GM19043 (cell line): ENCODE measurements at regions not wholly inside any gene's neighbourhood (a gene's known extent, or its start where the extent isn't known, plus 50 kb on each side); places are given as distances from the start of the nearest gene placed in this dataset.

Source experiments
- ATAC-seq: cut with Tn5 transposase; IDR thresholded peaks from one replicate; pipeline ENCODE4 v1.9.1; 2021; ENCODE audit warnings: low read depth; ENCODE audit not compliant: unreplicated experiment

- ATAC-seq: no peak
These were observed 278.8 kb downstream of the TNS1 start for GRCh38 chr2:217723981-217724380.

DNA sequence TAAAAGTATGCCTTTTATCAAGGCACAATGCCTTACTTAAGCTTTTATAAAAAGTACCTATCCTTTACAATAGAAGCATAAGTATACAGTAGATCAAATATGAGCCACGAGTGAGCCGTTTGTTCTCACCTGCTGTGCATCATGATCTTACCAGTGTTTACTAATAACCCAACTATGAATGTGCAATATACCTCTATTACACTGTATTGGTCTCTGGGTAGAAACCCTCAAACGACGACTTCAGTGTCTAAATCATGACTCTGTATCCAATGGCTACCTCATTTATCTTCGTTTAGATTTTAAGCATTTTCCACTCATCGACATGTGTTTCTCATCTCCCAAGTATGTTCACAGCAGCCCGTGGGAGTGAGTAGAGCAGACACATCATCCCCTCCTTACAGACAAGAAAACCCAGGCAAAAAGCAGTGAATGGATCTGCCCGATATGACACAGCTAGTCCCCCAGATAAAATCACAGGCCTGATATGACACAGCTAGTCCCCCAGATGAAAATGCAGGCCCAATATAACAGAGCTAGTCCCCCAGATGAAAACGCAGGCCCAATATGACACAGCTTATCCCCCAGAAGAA, 279.8 kb downstream of the TNS1 start:
- no peak for ATAC-seq

DNA sequence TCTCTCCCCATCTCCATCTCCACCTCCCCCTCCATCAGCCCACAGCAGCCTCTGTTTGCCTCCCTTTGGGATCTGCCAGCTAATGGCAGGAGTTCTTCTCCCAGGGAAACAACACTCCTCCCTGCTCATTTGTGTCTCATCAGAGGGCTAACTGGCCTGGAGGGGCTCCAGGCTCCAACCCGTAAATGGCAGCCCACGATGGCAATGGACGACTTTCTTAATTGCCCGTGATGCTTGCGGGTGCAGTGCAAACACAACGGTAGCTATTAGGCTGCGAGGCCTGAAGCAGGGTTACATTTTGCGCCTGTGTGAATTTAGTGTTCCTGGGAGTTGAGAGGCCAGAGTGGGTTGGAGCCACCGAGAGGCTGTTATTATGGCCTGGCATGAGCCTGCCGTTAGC, 285.1 kb downstream of the TNS1 start:
- no peak for ATAC-seq

GRCh38 chr2:217715484-217715883, 287.3 kb downstream of the TNS1 start:
- no peak for ATAC-seq

DNA sequence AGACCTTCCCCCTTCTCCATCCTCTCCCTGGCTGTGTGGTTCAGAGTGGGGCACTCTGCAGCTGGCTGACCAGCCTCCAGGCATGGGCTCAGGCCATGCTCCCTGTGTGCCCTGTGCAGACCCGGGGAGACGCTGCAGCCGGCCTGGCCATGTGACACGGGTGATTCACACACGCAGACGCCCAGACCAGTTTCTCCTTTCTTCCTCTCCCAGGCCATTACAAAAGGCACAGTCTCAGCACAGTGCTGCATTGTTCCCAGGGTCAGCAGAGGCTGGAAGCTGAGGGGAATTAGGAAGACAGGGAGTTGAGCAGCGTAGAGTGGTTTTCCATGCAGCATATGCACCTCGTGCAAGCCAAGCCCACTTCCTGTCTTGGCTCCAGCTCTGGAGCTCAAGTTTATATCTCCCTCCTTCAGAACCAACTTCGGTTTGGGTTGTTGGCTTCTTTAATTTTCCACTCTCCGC, 288.5 kb downstream of the TNS1 start:
- ATAC-seq: no peak

DNA sequence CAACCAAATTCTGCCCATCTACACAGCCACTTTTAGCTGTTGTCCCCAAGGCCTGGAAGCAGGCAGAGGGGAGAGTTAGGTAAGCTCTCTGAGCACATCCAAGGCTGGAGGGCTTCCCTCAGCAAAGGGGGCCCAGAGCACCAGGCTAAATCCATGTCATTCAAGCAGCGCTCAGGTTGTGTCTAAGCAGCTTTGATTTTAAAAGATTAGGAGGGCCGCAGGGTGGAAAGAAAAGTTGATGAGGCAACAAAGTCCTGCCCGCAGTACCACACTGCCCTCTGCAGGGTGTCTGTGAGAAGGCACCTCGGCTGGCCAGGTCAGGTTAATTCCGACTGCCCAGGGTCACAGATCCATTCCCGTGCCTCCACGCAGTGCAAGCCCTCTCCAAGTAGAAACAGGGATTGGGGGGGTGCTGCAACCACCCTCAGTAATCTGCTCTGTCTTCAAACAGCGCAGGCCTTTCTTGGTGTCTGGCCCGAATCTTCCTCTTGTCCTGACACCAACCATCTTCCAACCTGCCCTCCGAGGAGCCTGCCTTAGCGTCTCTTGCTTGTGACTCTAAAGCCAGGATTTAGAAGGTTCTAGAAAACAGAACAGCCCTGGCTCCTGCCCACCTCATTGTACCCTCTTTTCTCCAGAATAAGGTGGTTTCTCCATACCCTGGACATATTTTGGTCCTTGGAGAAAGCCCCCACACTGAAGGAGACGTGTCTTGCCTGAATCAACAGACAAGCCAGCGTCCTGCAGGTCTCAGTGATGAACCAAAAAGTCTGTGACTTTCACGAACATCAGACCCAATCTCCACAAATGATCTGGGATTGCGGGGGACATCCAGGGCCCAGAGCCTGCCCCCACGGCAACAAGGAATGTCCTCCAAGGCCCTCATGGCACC, 289.2 kb downstream of the TNS1 start:
- no peak for ATAC-seq

GRCh38 chr2:217712431-217712830, 290.4 kb downstream of the TNS1 start:
- ATAC-seq: no peak

DNA sequence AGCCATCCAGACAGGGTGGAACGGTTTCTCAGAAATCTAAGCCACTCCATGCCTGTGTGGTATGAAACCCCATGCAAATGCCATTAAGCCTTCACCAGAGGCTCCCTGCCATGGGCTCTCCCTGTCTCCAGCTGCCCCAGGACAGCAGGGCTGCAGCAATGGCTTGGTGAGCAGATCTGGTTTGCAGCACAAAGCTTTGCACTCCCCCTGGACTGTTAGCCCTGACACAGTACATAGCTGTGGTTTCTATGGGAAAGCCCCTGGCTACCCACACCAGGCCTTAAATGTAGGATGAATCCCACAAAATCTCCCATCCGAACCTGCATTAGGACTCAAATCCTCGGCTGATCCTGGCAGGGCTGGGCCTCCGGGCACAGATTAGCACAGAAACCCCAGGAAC, 291.6 kb downstream of the TNS1 start:
- no peak for ATAC-seq

- ATAC-seq: no peak
These were observed 292.5 kb downstream of the TNS1 start for GRCh38 chr2:217710211-217710765.

GRCh38 chr2:217709478-217710210, 293.2 kb downstream of the TNS1 start:
- ATAC-seq: no peak

DNA sequence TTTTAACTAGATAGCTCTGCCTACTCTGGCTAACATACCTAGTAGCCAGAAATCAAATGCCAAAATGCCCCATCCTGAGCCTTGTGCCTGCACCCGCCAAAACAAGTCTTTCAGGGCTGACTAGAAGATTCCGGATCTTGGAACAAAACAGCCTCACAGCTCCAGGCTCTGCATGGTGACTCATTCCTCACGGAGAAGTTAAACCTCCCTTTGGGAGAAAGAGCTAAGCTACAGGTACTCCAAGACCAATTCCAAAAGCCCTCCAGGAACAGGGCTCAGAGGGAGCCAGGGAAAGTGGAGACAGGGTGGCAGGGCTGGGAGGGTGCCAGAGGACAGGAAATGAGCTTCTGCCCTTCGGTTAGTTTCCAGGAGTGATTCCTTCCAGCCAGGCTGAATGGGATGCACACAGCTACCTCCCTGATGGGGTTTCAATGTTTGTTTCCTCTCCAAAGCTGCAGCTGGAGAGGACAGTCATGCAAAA, 295.6 kb downstream of the TNS1 start:
- ATAC-seq: no peak

- no peak for ATAC-seq
These were observed 296.3 kb downstream of the TNS1 start for GRCh38 chr2:217706513-217706912.

DNA sequence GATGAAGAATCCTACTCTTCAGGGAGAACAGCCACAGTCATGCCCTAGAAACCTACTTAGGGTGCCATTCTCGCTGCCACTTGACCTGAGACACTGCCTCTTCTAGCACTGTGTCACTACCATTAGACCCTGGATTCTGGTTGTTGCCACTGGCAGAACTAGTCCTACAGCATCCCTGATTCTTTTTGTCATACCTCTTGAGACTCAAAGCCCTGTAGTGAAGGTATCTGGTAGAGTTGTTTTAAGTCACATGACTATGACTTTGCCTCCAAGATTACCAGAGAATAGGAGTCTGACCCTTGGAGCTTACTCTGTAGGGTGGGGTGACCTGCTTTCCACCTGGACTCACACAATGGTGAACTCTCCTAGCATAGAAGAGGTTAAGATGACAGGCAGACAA, 296.7 kb downstream of the TNS1 start:
- ATAC-seq: no peak

GRCh38 chr2:217705461-217705860, 297.3 kb downstream of the TNS1 start:
- no peak for ATAC-seq

GRCh38 chr2:217703999-217704398, 298.8 kb downstream of the TNS1 start:
- no peak for ATAC-seq

- ATAC-seq: no peak
These were observed 299.7 kb downstream of the TNS1 start for GRCh38 chr2:217703102-217703501.

- ATAC-seq: no peak
These were observed 301.2 kb downstream of the TNS1 start for GRCh38 chr2:217701622-217702021.

DNA sequence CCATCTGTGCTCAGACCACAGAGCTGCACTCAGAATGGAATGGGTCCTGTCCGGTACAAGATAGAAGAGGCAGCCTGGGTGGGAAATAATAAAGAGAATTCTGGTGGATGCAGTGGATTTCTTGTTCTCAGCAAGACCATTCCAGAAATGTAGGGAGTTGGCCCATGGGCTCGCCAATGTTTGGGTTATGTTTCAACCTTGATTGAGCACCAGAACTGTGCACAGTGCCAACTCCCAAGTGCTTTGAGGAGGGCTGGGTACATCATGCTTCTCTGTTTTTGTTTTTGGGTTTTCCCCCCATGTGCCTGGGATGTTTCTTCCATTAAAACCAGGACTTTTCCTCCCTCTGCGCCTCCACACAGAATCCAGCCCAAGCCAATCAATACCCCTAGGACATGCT, 304.1 kb downstream of the TNS1 start:
- ATAC-seq: no peak

- no peak for ATAC-seq
These were observed 307.7 kb downstream of the TNS1 start for GRCh38 chr2:217695033-217695520.

- no peak for ATAC-seq
These were observed 308.5 kb downstream of the TNS1 start for GRCh38 chr2:217694291-217694690.

DNA sequence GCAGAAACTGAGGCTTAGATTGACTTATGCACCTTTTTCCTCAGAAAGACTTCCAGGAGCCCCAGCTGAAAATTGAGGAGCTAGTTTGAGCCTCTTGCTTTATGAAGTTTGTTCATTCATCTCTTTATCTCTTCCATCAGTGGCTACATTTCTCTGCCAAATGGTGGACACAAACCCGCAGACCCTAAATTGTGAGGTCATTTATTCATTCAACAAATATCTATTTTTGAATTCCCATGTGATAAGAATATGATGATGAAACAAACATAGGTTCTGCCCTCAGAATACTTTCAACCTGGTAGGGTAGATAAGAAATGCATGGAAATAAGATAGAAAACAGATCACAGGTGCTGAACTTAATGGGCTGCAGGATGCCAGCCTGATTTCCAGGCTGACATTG, 309.4 kb downstream of the TNS1 start:
- ATAC-seq: no peak
